ENCODE measurements at regions not wholly inside any gene's neighbourhood (a gene's known extent, or its start where the extent isn't known, plus 50 kb on each side); places are given as distances from the start of the nearest gene placed in this dataset.

DNA sequence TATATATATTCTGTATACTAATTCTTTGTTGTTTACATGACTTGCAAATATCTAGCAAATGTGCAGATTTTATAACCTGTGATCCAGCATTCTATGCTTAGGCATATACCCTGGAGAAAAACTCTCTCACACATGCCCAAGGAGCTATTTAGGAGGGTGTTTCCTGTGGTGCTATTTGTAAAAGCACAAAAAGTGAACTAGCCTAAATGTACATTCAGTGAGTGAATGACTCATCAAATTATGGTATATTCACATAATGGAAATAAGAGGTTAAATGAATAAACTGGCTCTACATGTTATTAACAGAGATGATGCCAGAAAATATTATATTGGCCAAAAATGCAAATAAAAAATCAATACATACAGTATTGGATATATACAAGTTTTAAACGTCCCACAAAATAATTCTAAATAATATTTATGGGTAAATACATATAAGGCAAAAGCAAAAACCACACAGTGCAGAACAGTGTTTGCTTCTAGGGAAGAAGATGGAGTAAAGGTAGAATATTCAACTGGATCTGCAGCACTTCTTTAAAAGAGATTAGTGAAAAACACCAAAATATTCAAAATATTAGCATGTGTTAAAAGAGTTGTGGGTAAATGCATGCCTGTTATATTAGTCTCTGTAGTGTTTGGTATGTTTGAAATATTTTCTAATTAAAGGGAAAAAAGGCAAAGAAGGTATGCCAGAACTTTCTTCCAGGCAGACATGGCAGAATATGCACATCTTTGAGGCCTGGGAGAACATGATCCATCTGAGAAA, 344.7 kb downstream of the KLF5 start:
- H3K27ac ChIP-seq, result no peak overlapping the region
- TF ChIP-seq, protein P1, sequence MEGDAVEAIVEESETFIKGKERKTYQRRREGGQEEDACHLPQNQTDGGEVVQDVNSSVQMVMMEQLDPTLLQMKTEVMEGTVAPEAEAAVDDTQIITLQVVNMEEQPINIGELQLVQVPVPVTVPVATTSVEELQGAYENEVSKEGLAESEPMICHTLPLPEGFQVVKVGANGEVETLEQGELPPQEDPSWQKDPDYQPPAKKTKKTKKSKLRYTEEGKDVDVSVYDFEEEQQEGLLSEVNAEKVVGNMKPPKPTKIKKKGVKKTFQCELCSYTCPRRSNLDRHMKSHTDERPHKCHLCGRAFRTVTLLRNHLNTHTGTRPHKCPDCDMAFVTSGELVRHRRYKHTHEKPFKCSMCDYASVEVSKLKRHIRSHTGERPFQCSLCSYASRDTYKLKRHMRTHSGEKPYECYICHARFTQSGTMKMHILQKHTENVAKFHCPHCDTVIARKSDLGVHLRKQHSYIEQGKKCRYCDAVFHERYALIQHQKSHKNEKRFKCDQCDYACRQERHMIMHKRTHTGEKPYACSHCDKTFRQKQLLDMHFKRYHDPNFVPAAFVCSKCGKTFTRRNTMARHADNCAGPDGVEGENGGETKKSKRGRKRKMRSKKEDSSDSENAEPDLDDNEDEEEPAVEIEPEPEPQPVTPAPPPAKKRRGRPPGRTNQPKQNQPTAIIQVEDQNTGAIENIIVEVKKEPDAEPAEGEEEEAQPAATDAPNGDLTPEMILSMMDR (IDR thresholded peaks at IDR 0.05), result no peak
- intact Hi-C loops (cut with DNase I), result no loop called here
- no peaks in the 10 kb centered on the region for H3K4me1 ChIP-seq
- H3K4me3 ChIP-seq, result no peak overlapping the region
- no peak for DNase-seq
- no peaks in the 10 kb centered on the region for H3K36me3 ChIP-seq
- H3K27me3 ChIP-seq, result no peaks in the 10 kb centered on the region
- no peak for ATAC-seq
- no peaks in the 10 kb centered on the region for H3K9me3 ChIP-seq

DNA sequence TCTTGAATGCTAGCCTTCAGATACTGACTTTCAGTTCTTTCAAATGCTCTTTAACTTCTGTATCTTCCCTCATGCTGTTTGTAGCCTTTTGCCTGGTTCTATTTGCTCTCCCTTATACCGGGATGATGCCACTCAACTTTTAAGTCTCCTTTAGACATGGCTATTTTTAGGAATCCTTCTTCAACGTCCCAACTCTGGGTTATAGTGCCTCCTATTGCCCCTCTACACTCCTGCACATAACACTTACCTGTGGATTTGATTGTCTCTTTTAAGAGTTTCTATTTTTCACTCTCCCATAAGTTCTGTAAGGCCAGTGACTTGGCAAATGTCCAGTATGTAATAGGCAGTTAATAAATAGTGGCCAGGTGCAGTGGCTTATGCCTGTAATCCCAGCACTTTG, 343.0 kb downstream of the KLF5 start:
- no peak overlapping the region for H3K27ac ChIP-seq
- H3K4me3 ChIP-seq, result no peak overlapping the region
- no peaks in the 10 kb centered on the region for H3K9me3 ChIP-seq
- no peaks in the 10 kb centered on the region for H3K36me3 ChIP-seq
- DNase-seq (no peak), ATAC-seq (no peak)
- no peaks in the 10 kb centered on the region for H3K4me1 ChIP-seq
- TF ChIP-seq, protein P1 (IDR thresholded peaks at IDR 0.05), result no peak
- intact Hi-C loops (cut with DNase I), result no loop called here
- no peaks in the 10 kb centered on the region for H3K27me3 ChIP-seq

DNA sequence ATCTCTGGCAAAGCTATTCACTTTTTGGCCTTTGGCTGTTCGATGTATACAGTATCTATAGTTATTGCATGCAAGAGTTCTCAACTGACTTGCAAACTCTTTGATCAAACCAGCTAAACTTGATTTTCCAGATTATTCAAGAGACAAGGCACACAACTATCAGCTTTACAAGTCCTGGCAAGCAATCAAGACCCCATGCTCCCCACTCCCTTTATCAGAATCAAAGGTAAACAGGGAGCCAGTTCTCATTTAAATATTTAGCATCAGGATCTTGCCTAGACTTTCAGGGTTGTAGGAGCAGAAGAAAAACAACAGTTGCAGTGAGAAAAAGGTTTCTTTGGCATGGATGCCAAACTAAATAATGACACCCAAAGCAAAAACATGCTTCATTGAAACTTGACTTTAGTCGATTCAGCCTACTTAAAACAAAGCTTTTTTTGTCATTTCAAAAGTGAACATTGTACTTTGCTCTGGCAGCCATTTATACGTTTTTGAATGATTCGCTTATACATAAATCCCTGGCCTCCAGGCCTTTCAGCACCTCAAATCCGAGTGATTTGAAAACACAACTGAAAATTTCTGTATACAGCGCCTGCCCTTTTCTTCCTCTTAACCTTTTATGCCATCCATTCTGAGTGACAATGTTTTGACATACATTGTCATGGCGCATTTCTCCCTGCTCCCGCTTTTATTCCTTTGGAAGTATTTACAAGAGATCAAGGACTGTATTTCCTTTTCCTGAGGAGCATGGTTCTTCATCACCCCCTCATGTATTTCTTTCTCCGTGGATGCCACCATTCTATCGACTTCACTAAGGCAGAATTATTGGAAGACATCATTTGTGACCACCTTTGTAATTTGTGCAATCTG, 340.8 kb downstream of the KLF5 start:
- no peaks in the 10 kb centered on the region for H3K36me3 ChIP-seq
- ATAC-seq, result no peak
- no peak overlapping the region for H3K4me3 ChIP-seq
- TF ChIP-seq, protein P1 (IDR thresholded peaks at IDR 0.05), result no peak
- no peaks in the 10 kb centered on the region for H3K9me3 ChIP-seq
- H3K4me1 ChIP-seq, result no peaks in the 10 kb centered on the region
- intact Hi-C loops (cut with DNase I), result no loop called here
- H3K27me3 ChIP-seq, result no peaks in the 10 kb centered on the region
- DNase-seq, result no peak
- H3K27ac ChIP-seq, result no peak overlapping the region

DNA sequence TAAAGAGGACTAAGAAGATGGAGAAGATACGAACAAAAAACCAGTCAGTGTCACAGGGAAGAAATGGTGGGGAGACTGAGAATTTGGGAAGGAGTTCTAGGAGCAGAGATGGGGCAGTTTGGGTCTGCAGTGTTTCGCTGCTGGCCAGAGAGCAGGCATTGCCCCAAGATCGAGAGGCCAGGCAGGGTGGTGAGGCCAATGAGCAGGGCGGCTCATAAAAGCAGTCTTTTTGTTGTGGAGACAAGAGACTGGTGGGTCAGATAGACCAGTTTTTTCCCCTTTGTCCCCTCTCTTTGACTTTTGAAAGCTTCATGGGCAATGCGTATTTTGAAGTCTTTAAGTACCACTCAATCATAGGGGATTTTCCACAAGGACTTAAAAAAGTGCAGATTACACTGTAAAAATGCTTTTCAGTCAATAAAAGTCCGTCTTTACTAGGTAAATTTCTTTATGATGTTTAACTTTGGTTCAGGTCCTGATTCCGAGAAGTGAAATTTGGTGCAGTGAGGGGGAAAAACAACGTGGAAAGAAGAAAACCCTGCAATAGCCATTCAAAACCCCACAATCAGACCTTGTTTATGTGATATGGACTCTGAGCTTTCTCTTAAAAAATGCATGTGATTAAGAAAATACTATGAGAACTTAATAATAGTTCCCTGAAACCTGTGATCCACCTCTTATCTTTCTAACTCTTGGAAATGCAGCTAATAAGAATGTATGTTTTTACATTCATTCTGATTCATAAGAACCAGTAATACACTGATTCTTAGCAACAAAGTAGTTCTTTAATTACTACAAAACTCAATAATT, 338.9 kb downstream of the KLF5 start:
- H3K36me3 ChIP-seq, result no peaks in the 10 kb centered on the region
- no peak for DNase-seq
- TF ChIP-seq, protein P1 (IDR thresholded peaks at IDR 0.05), result no peak
- no peak overlapping the region for H3K27ac ChIP-seq
- intact Hi-C loops (cut with DNase I), result no loop called here
- H3K9me3 ChIP-seq, result no peaks in the 10 kb centered on the region
- no peaks in the 10 kb centered on the region for H3K27me3 ChIP-seq
- no peaks in the 10 kb centered on the region for H3K4me1 ChIP-seq
- H3K4me3 ChIP-seq, result no peak overlapping the region
- no peak for ATAC-seq

DNA sequence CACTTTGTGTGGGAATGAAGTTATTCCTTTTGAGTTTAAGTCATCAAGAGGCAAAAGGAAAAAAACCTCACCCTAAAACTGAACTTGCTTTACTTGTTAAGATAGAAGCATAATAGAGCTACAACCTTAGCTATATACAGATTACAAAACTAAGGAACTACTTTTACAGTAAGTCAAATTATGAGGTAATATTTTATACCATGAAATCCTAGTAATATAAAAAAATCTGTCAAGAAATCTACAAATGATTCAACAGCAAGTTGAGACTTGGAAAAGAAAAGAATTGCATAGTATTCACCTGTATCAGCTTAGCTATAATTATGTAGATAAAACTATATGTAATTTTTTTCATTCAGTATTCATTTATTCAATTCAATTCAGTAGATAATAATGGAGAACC, 335.3 kb downstream of the KLF5 start:
- TF ChIP-seq, protein P1 (IDR thresholded peaks at IDR 0.05), result no peak
- Histone ChIP-seq H3K36me3 (no peaks in the 10 kb centered on the region), H3K9me3 (no peaks in the 10 kb centered on the region), H3K27ac (no peak overlapping the region), H3K27me3 (no peaks in the 10 kb centered on the region), H3K4me1 (no peaks in the 10 kb centered on the region), H3K4me3 (no peak overlapping the region)
- DNase-seq (no peak), ATAC-seq (no peak)
- intact Hi-C loops (cut with DNase I), result no loop called here

Data from upper lobe of right lung (tissue), 1 donor.